GM18858 (cell line): ENCODE measurements at regions not wholly inside any gene's neighbourhood (a gene's known extent, or its start where the extent isn't known, plus 50 kb on each side); places are given as distances from the start of the nearest gene placed in this dataset.

Source experiments
- ATAC-seq: cut with Tn5 transposase; IDR thresholded peaks from one replicate; pipeline ENCODE4 v1.9.1; 2021; ENCODE audit not compliant: unreplicated experiment

DNA sequence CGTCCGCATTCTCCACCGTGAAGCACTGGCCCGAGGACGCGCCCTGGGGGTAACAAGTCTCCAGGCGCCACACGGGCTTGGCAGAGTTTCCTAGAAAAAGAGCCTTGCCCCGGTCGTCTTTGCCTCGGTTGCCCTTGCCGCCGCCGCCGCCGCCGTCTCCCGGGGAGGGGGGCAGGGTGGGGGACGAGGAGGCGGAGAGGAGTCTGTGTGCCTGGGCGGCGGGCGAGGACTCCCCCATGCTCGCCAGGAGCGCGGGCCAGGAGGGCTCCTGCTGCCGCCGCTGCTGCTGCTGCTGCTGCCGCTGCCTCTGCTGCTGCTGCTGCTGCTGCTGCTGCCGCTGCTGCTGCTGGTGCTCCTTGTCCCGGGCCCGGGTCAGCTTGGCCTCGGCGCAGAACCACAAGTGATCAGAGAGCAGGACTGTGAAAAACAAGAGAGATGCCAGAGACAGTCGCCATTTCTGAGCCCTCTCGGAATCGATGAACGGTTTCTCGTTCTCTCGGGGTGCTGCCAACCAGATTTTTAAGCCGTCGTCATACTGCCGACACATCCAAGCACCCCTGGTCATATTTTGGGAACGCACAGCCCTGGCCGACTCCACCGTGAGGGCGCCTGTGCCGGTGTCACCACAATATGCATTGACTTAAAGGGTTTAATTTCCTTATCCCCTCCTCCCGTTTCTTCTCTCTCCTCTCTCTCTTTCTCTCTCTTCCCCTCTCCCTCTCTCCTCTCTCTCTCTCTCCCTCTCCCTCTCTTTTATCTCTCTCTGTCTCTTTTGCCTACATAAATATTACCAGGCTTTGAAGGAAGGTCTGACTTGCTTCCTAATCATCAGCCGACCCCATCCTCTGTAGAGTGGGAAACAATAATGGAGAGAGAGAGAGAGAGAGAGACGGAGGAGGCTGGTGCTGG is 349.1 kb downstream of the LIG4 start:
- no peak for ATAC-seq

DNA sequence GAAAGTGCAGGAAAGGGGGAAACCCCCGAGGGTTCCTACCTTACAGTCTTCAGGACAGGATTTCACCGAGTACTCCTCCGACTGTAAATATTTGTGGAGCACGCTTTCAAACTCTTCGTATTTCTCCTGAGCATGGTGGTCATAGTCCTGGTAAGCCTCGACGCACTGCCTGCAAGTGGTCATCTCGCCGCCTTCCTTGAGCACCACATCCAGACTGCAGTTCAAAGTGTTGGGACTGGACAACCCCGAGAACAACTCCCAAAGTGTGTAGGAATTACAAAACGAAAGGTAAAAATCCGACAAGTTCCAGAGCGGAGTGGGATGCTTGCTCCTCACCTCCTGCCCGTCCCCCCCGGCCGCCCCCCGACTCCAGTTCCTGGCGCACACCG is 349.7 kb downstream of the LIG4 start:
- ATAC-seq = no peak

DNA sequence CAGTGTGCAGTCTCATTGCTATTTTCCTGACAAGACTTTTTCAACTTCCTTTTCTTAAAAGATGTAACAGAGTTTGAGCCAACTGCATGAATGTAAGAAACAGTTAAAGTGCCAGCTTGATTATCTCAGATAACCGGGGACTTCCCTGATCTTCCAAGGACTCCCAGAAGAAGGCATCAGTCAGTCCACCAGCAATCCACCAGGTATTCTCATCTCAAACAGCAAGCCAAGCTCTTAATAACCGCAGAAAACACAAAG is 350.1 kb downstream of the LIG4 start:
- ATAC-seq = no peak

DNA sequence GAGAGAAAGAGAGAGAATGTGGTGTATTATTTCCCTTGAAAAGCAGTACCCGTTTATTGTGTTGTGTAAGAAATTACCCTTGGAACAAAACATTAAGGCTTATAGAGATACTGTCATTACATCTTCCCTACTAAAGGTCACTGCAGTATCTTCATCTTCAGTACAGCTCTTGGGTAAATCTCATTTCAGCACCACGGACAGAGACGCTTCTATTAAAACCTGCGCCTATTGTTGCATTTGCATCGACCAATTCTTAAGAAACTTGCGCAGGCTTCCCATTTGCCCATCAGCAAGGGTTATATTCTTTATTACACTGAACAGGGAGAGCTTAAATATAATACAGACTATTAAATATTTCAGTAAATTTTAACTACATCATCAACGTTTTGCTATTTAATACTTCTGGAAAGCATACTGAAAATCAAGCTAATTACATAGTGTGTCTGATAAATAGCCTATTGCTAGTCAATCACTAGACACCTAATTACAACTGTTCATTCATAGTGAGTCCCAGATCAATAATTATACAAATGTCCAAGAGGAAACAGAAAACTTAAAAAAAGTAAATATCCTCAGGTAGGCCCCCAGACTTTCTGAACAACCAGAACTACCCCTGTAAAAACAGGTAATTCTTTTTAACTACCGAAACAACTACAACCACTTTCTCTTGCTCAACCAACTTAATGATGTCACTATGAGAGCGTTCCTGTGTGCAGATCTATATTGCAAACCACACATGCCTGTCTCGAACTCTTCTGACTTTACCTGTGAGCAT is 350.6 kb downstream of the LIG4 start:
- ATAC-seq = no peak

GRCh38 chr13:107860284-107860683 is 355.1 kb downstream of the LIG4 start:
- ATAC-seq = no peak

DNA sequence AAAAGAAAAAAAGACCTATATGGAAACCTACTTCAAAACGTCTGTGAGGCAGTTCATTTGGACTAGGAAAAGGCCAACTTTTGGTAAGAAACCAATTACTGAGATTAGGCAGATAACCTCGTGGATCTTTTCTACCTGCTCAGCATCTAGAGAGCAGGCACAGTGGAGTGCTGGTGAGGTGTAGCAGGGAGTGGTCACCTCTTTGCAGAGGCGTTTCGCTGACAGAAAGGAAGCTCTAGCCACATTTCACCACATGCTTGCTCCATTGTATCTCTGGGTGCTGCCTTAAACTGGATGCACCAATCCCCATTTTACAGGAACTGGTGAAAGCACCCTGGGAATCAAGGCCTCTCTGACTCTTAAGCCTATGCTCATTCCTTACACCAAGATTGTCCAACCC is 360.5 kb downstream of the LIG4 start:
- no peak for ATAC-seq

DNA sequence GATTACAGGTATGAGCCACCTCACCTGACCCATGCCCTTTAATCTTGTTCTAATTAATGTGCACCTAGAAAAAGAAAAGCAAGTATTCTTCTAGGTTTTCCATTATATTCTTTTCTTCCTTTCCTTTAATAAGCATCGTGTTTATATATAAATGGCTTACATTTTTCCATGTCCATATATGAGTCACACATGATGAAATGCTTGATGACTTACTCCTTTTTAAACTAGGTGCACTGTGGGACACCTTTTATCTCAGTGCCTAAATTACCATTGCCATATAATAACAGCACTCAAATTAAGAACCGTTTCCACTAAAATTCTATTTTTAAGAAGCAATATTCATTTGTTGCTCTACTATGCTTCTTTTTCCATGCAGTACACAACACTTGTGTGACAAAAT is 363.3 kb downstream of the LIG4 start:
- ATAC-seq = no peak

DNA sequence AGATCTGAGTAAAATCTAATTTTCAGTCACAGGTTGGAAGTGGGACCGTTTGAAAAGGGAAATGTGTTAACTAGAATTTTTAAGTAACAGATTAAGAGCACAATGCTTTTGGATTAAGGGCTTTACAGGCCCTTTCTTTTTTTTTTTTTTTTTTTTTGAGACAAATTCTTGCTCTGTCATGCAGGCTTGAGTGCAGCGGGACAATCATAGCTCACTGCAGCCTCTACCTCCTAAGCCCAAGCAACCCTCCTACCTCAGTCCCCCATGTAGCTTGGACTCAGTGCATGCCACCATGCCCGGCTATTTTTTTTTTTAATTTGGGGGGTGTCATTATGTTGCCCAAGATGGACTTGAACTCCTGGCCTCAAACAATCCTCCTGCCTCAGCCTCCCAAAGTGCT is 363.7 kb downstream of the LIG4 start:
- no peak for ATAC-seq

GRCh38 chr13:107847406-107847805 is 367.9 kb downstream of the LIG4 start:
- ATAC-seq = no peak

GRCh38 chr13:107846642-107847041 is 368.7 kb downstream of the LIG4 start:
- no peak for ATAC-seq

DNA sequence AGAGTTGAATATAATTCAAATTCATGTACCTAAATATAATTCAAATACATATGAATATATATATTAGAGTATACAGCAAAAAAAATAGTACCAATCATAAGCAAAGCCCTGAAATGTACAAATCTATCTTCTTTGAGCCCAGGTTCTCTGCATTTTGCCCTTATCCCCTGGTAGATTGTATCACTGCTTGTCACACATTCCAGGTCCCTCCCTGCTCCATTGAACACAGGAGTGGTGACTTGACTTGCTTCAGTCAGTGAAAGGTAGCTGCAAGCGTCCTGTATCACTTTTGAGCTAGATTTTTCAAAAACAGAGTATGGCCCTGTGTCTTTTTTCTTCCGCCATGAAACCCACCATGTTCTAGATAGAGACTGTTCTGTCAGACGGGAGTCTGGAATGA is 369.4 kb downstream of the LIG4 start:
- no peak for ATAC-seq

DNA sequence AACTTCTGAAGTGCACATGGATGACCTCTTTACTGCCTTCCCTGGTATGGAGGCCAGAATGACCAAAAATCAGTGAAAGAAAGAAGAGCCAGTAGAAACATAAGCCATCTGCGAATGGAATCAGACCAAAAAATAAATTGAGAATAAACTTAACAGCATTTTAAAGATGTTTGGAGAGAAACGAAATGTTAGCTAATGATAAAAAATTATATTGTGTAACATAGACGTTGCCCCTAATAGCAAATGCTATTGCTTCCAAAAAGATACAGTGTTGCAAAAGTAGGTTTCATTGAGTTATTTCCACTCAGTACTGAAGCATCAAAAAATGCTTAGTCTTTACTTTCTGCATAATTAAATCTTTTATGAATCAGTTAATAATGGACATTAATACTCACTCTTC is 371.7 kb downstream of the LIG4 start:
- no peak for ATAC-seq

DNA sequence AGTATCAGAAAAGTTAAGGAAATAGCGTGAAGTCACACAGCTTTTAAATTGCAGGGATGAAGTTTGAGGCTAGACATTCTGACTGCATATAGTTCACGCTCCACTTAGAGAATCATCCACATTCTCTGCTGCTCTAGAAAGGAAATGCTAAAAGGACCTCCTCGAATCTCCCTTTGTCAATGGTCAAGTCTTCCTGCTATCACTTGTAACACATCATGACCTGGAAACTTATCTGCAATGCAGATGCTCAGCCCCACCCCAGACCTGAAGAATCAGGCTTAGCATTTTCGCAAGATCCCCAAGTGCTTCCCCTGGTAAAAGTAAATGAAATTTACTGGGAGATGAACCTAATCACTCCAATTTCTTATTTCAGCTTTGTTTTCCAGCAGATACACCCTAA is 372.1 kb downstream of the LIG4 start:
- no peak for ATAC-seq

DNA sequence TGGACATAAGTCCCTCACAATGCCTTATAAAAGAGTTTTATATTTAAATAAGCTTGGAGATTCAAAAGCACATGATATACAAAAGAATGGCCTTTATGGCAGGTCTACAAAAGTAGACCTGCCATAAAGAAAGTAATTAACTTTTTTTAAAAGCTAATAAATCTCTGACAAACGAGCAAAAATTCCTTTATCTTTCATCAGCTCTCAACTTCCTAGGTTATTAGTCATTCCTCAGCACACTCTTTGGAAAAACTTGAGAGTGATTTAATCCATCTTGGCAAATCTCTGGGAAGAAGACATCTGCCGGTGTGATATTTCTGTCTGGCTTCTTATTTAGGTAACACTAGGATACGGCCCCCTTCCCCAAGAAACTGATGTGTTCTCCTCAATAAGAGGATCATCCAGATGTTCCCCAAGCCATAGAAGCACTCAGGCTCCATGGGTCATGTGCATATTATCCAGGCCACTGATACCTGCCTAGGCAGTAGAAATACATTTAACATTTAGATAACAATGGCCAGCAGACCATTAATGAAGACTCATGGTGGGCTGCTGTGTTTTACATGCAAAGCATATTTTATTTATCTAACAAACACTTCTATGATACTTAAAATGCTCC is 372.7 kb downstream of the LIG4 start:
- no peak for ATAC-seq

DNA sequence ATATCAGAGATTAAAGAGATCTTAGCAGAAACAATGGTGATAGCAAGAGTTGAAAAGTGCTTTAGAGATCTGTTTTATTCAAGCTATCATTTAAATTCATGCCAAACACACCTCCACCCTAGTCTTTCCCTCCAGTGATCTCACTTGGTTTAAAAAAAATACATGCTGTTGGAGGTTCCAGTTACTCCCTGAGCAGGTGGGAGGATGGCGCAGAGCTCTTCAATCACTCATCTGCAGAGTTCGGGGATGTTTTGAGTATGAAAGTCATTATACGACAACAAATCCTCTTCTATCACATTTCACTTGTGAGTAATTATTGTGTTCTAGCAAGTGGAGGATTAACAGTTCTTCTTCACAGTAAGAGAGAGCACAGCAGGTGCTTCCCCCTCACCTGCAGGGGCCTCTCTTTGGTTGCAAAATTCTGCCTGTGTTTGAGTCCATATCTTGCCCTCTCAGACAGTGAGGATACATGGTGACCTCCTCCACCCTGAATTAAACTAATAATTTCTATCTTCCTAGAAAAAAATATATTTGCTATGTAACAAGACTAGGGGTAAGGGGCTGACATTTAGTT is 376.7 kb downstream of the LIG4 start:
- ATAC-seq = no peak

DNA sequence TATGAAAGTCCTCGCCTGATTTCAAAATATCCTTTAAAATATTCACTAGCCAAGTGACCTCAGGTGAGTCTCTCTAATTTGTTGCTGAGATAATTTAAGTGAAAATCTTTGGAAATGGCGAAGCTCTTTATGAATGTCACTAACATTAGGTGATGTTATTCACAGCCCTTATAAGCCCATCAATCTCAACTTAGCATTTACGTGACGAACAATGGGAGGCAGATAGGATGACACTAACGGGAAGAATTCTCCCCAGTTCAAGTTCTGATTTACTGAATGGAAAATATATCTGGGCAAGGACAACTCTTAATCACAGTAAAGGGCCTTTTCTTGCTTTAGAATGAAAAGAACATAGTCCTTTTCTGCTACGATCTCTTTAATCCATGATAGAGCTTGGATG is 378.7 kb downstream of the LIG4 start:
- no peak for ATAC-seq

DNA sequence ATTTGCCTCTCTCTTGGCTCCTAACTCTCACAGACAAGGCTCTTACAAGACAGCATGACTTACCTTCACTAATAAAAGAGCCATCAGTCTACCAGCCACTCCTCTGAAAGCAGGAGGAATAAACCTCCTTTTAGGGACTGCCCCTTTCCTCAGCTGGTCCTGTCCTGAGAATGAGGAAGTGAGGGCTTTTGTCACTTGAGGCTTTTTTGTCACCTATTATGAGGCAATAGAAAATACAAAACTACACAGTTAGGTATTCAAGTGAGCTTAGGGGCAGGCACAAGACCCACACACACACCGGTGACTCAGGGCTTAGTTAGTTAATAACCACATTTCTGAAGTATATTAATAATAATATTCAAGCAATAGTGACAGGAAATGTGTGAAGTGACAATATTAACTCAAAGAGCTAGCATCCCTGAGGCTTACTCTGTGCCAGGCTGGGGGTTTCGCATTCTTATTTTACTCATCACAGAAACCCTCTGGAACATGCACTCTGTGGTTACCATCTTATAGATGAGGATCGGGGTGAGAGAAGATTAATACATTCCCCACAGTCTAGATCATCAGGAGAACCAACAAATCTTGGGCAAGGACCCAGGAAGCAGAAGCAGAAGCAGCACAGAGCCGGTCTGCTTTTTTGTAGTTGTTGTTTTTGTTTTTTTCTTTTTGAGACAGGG is 379.9 kb downstream of the LIG4 start:
- ATAC-seq = peak; percentile 76

GRCh38 chr13:107834717-107835116 is 380.6 kb downstream of the LIG4 start:
- no peak for ATAC-seq

GRCh38 chr13:107834281-107834680 is 381.1 kb downstream of the LIG4 start:
- no peak for ATAC-seq

- ATAC-seq = no peak
Observed at GRCh38 chr13:107832500-107833100, 382.7 kb downstream of the LIG4 start.

- ATAC-seq = no peak
Observed at GRCh38 chr13:107830804-107831203, 384.5 kb downstream of the LIG4 start.
